Natural killer cell (primary cell): ENCODE measurements at regions not wholly inside any gene's neighbourhood (a gene's known extent, or its start where the extent isn't known, plus 50 kb on each side); places are given as distances from the start of the nearest gene placed in this dataset.

Experiments used
- ATAC-seq, 3 donors: fragments of 150-1000 bp in 2 of 3; fragments of 200-7000 bp in 1 of 3; cut with Tn5 transposase; 1 replicate in 1 of 3; 2 replicates in 2 of 3; pipeline ENCODE4 v1.10.0; 2021; ENCODE audit warnings: mild to moderate bottlenecking in 2 of 3, moderate library complexity in 2 of 3
- DNase-seq, 2 donors: peaks; one replicate each; pipeline versions ENCODE4 v3.0.0 to v3.0.0-alpha.2; 2013 to 2021; ENCODE audit warnings: mixed read lengths in 1 of 2
- H3K27ac ChIP-seq: one replicate; pipeline ENCODE4 v1.5.1; 2013; ENCODE audit warnings: mild to moderate bottlenecking, low read length
- H3K27me3 ChIP-seq: one replicate; pipeline ENCODE4 v1.6.1; 2013; ENCODE audit warnings: low read length; ENCODE audit not compliant: control insufficient read depth, insufficient read depth
- H3K36me3 ChIP-seq: one replicate; pipeline ENCODE4 v1.6.1; 2013; ENCODE audit warnings: low read length; ENCODE audit not compliant: control insufficient read depth, insufficient read depth
- H3K4me1 ChIP-seq: one replicate; pipeline ENCODE4 v1.6.1; 2013; ENCODE audit warnings: low read length; ENCODE audit not compliant: control insufficient read depth, insufficient read depth
- H3K4me3 ChIP-seq: one replicate; pipeline ENCODE4 v1.5.1; 2013; ENCODE audit warnings: low read length
- H3K9me3 ChIP-seq: one replicate; pipeline ENCODE4 v1.6.1; 2013; ENCODE audit warnings: low read length; ENCODE audit not compliant: control insufficient read depth, insufficient read depth
- H3K27ac Mint-ChIP-seq, 2 donors: one replicate each; pipeline ENCODE4 v1.8.0; 2022; ENCODE audit warnings: mild to moderate bottlenecking in 2 of 2, mixed read lengths in 2 of 2, moderate library complexity in 1 of 2
- H3K27me3 Mint-ChIP-seq, 2 donors: one replicate each; pipeline ENCODE4 v1.8.0; 2022; ENCODE audit warnings: low read depth in 2 of 2, mixed read lengths in 2 of 2
- H3K36me3 Mint-ChIP-seq: one replicate; pipeline ENCODE4 v1.8.0; 2022; ENCODE audit warnings: mixed read lengths
- H3K4me1 Mint-ChIP-seq, 2 donors: one replicate each; pipeline ENCODE4 v1.8.0; 2022; ENCODE audit warnings: mixed read lengths in 2 of 2
- H3K4me3 Mint-ChIP-seq: one replicate; pipeline ENCODE4 v1.8.0; 2022; ENCODE audit warnings: mild to moderate bottlenecking, moderate library complexity, mixed read lengths
- H3K9me3 Mint-ChIP-seq, 2 donors: one replicate each; pipeline ENCODE4 v1.8.0; 2022; ENCODE audit warnings: mixed read lengths in 2 of 2
- CTCF ChIP-seq: fragments of 200-600 bp; IDR thresholded peaks from one replicate; pipeline ENCODE4 v1.8.0; 2022; ENCODE audit warnings: antibody characterized with exemption
- WGBS: methylation state at CpG from one replicate; pipeline ENCODE4 v1.1.7; 2013; ENCODE audit warnings: missing lambda C conversion rate; ENCODE audit not compliant: insufficient coverage; 5-methylcytosine and 5-hydroxymethylcytosine counted together
- intact Hi-C: fragments of 100-400 bp; cut with micrococcal nuclease; formaldehyde crosslinking; loops from one replicate; pipeline ENCODE4 v1.14.2; 2022

GRCh38 chr13:82766732-82767321 lies 1115.4 kb downstream of the SLITRK1 start:
- H3K36me3 Mint-ChIP-seq: no peaks in the 10 kb centered on the region
- Histone ChIP-seq H3K27me3 (no peaks in the 10 kb centered on the region), H3K36me3 (no peaks in the 10 kb centered on the region), H3K4me1 (no peaks in the 10 kb centered on the region), H3K27ac (no peak overlapping the region), H3K4me3 (no peak overlapping the region), H3K9me3 (peaks cover 8% of the 10 kb centered on the region)
- ATAC-seq (no peak), DNase-seq (no peak)
- intact Hi-C loops: no loop called here
- WGBS: 86% methylated on average over 4 of the region's 4 CpGs
- H3K4me1 Mint-ChIP-seq: no peaks in the 10 kb centered on the region
- H3K27me3 Mint-ChIP-seq: no peaks in the 10 kb centered on the region
- H3K4me3 Mint-ChIP-seq: no peak overlapping the region
- H3K27ac Mint-ChIP-seq: no peak overlapping the region
- peaks cover 12 to 16% of the 10 kb centered on the region in 2 donors for H3K9me3 Mint-ChIP-seq
- TF ChIP-seq CTCF: no peak

- Histone ChIP-seq H3K27me3 (no peaks in the 10 kb centered on the region), H3K9me3 (peaks cover 5% of the 10 kb centered on the region), H3K4me3 (no peak overlapping the region), H3K27ac (no peak overlapping the region), H3K4me1 (no peaks in the 10 kb centered on the region), H3K36me3 (no peaks in the 10 kb centered on the region)
- H3K4me3 Mint-ChIP-seq: no peak overlapping the region
- H3K9me3 Mint-ChIP-seq: peaks cover 20 to 29% of the 10 kb centered on the region in 2 donors
- 100% methylated on average over 1 of the region's 1 CpG for WGBS
- peaks cover 11% of the 10 kb centered on the region for H3K36me3 Mint-ChIP-seq
- intact Hi-C loops: no loop called here
- DNase-seq: no peak
- H3K27ac Mint-ChIP-seq: no peak overlapping the region
- no peak for ATAC-seq
- H3K4me1 Mint-ChIP-seq: no peaks in the 10 kb centered on the region
- no peak for TF ChIP-seq CTCF
- H3K27me3 Mint-ChIP-seq: no peaks in the 10 kb centered on the region
These were observed 1124.2 kb downstream of the SLITRK1 start for GRCh38 chr13:82758044-82758443.

- Mint-ChIP-seq H3K27ac (no peak overlapping the region), H3K36me3 (no peaks in the 10 kb centered on the region), H3K9me3 (peaks cover 7 to 14% of the 10 kb centered on the region in 2 donors), H3K27me3 (no peaks in the 10 kb centered on the region), H3K4me1 (no peaks in the 10 kb centered on the region), H3K4me3 (no peak overlapping the region)
- no peak for ATAC-seq
- TF ChIP-seq CTCF: no peak
- intact Hi-C loops: no loop called here
- DNase-seq: no peak
- no peaks in the 10 kb centered on the region for H3K27me3 ChIP-seq
- no peak overlapping the region for H3K4me3 ChIP-seq
- H3K4me1 ChIP-seq: no peaks in the 10 kb centered on the region
- H3K36me3 ChIP-seq: no peaks in the 10 kb centered on the region
- H3K27ac ChIP-seq: no peak overlapping the region
- H3K9me3 ChIP-seq: no peaks in the 10 kb centered on the region
These were observed 1131.1 kb downstream of the SLITRK1 start for GRCh38 chr13:82751206-82751605.

- Mint-ChIP-seq H3K36me3 (no peaks in the 10 kb centered on the region), H3K27me3 (no peaks in the 10 kb centered on the region), H3K9me3 (peaks cover 4 to 10% of the 10 kb centered on the region in 2 donors), H3K4me1 (no peaks in the 10 kb centered on the region), H3K4me3 (no peak overlapping the region), H3K27ac (no peak overlapping the region)
- Histone ChIP-seq H3K27ac (no peak overlapping the region), H3K36me3 (no peaks in the 10 kb centered on the region), H3K4me3 (no peak overlapping the region), H3K4me1 (no peaks in the 10 kb centered on the region), H3K9me3 (no peaks in the 10 kb centered on the region), H3K27me3 (no peaks in the 10 kb centered on the region)
- WGBS: 80% methylated on average over 1 of the region's 3 CpGs
- DNase-seq (no peak), ATAC-seq (no peak)
- TF ChIP-seq CTCF: no peak
- intact Hi-C loops: no loop called here
These were observed 1132.7 kb downstream of the SLITRK1 start for GRCh38 chr13:82749551-82749950.
